ENCODE measurements at regions not wholly inside any gene's neighbourhood (a gene's known extent, or its start where the extent isn't known, plus 50 kb on each side); places are given as distances from the start of the nearest gene placed in this dataset.
A peak's percentile ranks its signal among the peaks of the same experiment; 100 is the strongest.

- ATAC-seq: no peak
Observed at GRCh38 chr10:43746906-43747305, 98.2 kb upstream of the ZNF32 start.

GRCh38 chr10:43739161-43739560, 90.5 kb upstream of the ZNF32 start:
- Mint-ChIP-seq H3K9me3 (peaks cover 5% of the 10 kb centered on the region), H3K27me3 (peaks cover 3% of the 10 kb centered on the region), H3K27ac (no peak overlapping the region), H3K4me3 (no peak overlapping the region), H3K4me1 (no peaks in the 10 kb centered on the region), H3K36me3 (no peaks in the 10 kb centered on the region)
- ATAC-seq: no peak

More at GRCh38 chr10:43746906-43747305, 98.2 kb upstream of the ZNF32 start:
- H3K9me3 Mint-ChIP-seq: peaks cover 8% of the 10 kb centered on the region
- H3K4me3 Mint-ChIP-seq: no peak overlapping the region
- peaks cover 18% of the 10 kb centered on the region for H3K27me3 Mint-ChIP-seq
- no peaks in the 10 kb centered on the region for H3K4me1 Mint-ChIP-seq
- no peak overlapping the region for H3K27ac Mint-ChIP-seq
- H3K36me3 Mint-ChIP-seq: no peaks in the 10 kb centered on the region

- H3K4me3 Mint-ChIP-seq: no peak overlapping the region
- H3K36me3 Mint-ChIP-seq: no peaks in the 10 kb centered on the region
- peaks cover 2% of the 10 kb centered on the region for H3K9me3 Mint-ChIP-seq
- H3K27me3 Mint-ChIP-seq: peaks cover 9% of the 10 kb centered on the region
- no peak overlapping the region for H3K27ac Mint-ChIP-seq
- no peak for ATAC-seq
- no peaks in the 10 kb centered on the region for H3K4me1 Mint-ChIP-seq
Observed at GRCh38 chr10:43737003-43737402, 88.3 kb upstream of the ZNF32 start.

- no peak overlapping the region for H3K4me3 Mint-ChIP-seq
- peaks cover 2% of the 10 kb centered on the region for H3K9me3 Mint-ChIP-seq
- no peak overlapping the region for H3K27ac Mint-ChIP-seq
- H3K36me3 Mint-ChIP-seq: no peaks in the 10 kb centered on the region
- no peaks in the 10 kb centered on the region for H3K4me1 Mint-ChIP-seq
- peak; percentile 20 for ATAC-seq
- H3K27me3 Mint-ChIP-seq: peaks cover 9% of the 10 kb centered on the region
Observed at GRCh38 chr10:43735907-43736306, 87.2 kb upstream of the ZNF32 start.

GRCh38 chr10:43734716-43735115, 86.0 kb upstream of the ZNF32 start:
- ATAC-seq: no peak
- Mint-ChIP-seq H3K4me1 (no peaks in the 10 kb centered on the region), H3K4me3 (no peak overlapping the region), H3K27me3 (peaks cover 9% of the 10 kb centered on the region), H3K27ac (no peak overlapping the region), H3K36me3 (no peaks in the 10 kb centered on the region), H3K9me3 (peaks cover 3% of the 10 kb centered on the region)

GRCh38 chr10:43731486-43731885, 82.8 kb upstream of the ZNF32 start:
- Mint-ChIP-seq H3K27ac (no peak overlapping the region), H3K9me3 (peaks cover 14% of the 10 kb centered on the region), H3K36me3 (no peaks in the 10 kb centered on the region), H3K4me1 (no peaks in the 10 kb centered on the region), H3K4me3 (no peak overlapping the region), H3K27me3 (peaks cover 9% of the 10 kb centered on the region)
- no peak for ATAC-seq

- no peak for ATAC-seq
- peaks cover 22% of the 10 kb centered on the region for H3K9me3 Mint-ChIP-seq
- no peak overlapping the region for H3K4me3 Mint-ChIP-seq
- H3K4me1 Mint-ChIP-seq: no peaks in the 10 kb centered on the region
- H3K36me3 Mint-ChIP-seq: no peaks in the 10 kb centered on the region
- H3K27me3 Mint-ChIP-seq: no peaks in the 10 kb centered on the region
- H3K27ac Mint-ChIP-seq: no peak overlapping the region
Observed at GRCh38 chr10:43728425-43728824, 79.7 kb upstream of the ZNF32 start.

- ATAC-seq: no peak
- Mint-ChIP-seq H3K27me3 (no peaks in the 10 kb centered on the region), H3K9me3 (peaks cover 22% of the 10 kb centered on the region), H3K36me3 (no peaks in the 10 kb centered on the region), H3K4me1 (no peaks in the 10 kb centered on the region), H3K27ac (no peak overlapping the region), H3K4me3 (no peak overlapping the region)
Observed at GRCh38 chr10:43727935-43728334, 79.3 kb upstream of the ZNF32 start.

GRCh38 chr10:43715334-43715733, 66.7 kb upstream of the ZNF32 start:
- ATAC-seq: no peak
- no peak overlapping the region for H3K27ac Mint-ChIP-seq
- peaks cover 6% of the 10 kb centered on the region for H3K9me3 Mint-ChIP-seq
- no peaks in the 10 kb centered on the region for H3K4me1 Mint-ChIP-seq
- H3K36me3 Mint-ChIP-seq: no peaks in the 10 kb centered on the region
- H3K4me3 Mint-ChIP-seq: no peak overlapping the region
- no peaks in the 10 kb centered on the region for H3K27me3 Mint-ChIP-seq

- no peak overlapping the region for H3K4me3 Mint-ChIP-seq
- H3K9me3 Mint-ChIP-seq: peaks cover 2% of the 10 kb centered on the region
- ATAC-seq: peak; percentile 27
- H3K4me1 Mint-ChIP-seq: no peaks in the 10 kb centered on the region
- no peaks in the 10 kb centered on the region for H3K36me3 Mint-ChIP-seq
- H3K27ac Mint-ChIP-seq: no peak overlapping the region
- no peaks in the 10 kb centered on the region for H3K27me3 Mint-ChIP-seq
Observed at GRCh38 chr10:43712821-43713584, 64.3 kb upstream of the ZNF32 start.

GRCh38 chr10:43710772-43711471, 62.2 kb upstream of the ZNF32 start:
- Mint-ChIP-seq H3K36me3 (no peaks in the 10 kb centered on the region), H3K4me1 (no peaks in the 10 kb centered on the region), H3K27me3 (peaks cover 6% of the 10 kb centered on the region), H3K27ac (no peak overlapping the region), H3K9me3 (no peaks in the 10 kb centered on the region), H3K4me3 (no peak overlapping the region)
- no peak for ATAC-seq

GRCh38 chr10:43708262-43708661, 59.6 kb upstream of the ZNF32 start:
- peaks cover 11% of the 10 kb centered on the region for H3K27me3 Mint-ChIP-seq
- no peak overlapping the region for H3K27ac Mint-ChIP-seq
- H3K4me1 Mint-ChIP-seq: no peaks in the 10 kb centered on the region
- H3K36me3 Mint-ChIP-seq: no peaks in the 10 kb centered on the region
- no peak overlapping the region for H3K4me3 Mint-ChIP-seq
- no peak for ATAC-seq
- no peaks in the 10 kb centered on the region for H3K9me3 Mint-ChIP-seq

- Mint-ChIP-seq H3K4me1 (no peaks in the 10 kb centered on the region), H3K36me3 (no peaks in the 10 kb centered on the region), H3K27ac (no peak overlapping the region), H3K27me3 (peaks cover 11% of the 10 kb centered on the region), H3K4me3 (no peak overlapping the region), H3K9me3 (no peaks in the 10 kb centered on the region)
- no peak for ATAC-seq
Observed at GRCh38 chr10:43707770-43708169, 59.1 kb upstream of the ZNF32 start.

GRCh38 chr10:43706166-43706565, 57.5 kb upstream of the ZNF32 start:
- Mint-ChIP-seq H3K36me3 (no peaks in the 10 kb centered on the region), H3K4me1 (no peaks in the 10 kb centered on the region), H3K4me3 (no peak overlapping the region), H3K9me3 (no peaks in the 10 kb centered on the region), H3K27ac (no peak overlapping the region), H3K27me3 (peaks cover 13% of the 10 kb centered on the region)
- no peak for ATAC-seq

- no peak overlapping the region for H3K27ac Mint-ChIP-seq
Observed at GRCh38 chr10:43703286-43703685, 54.6 kb upstream of the ZNF32 start.

GRCh38 chr10:43702936-43703281, 54.2 kb upstream of the ZNF32 start:
- H3K36me3 Mint-ChIP-seq: no peaks in the 10 kb centered on the region
- no peaks in the 10 kb centered on the region for H3K9me3 Mint-ChIP-seq
- H3K4me3 Mint-ChIP-seq: no peak overlapping the region
- H3K4me1 Mint-ChIP-seq: no peaks in the 10 kb centered on the region
- H3K27me3 Mint-ChIP-seq: peaks cover 23% of the 10 kb centered on the region
- no peak overlapping the region for H3K27ac Mint-ChIP-seq
- no peak for ATAC-seq

More at GRCh38 chr10:43703286-43703685, 54.6 kb upstream of the ZNF32 start:
- Mint-ChIP-seq H3K4me3 (no peak overlapping the region), H3K36me3 (no peaks in the 10 kb centered on the region), H3K9me3 (no peaks in the 10 kb centered on the region), H3K4me1 (no peaks in the 10 kb centered on the region), H3K27me3 (peaks cover 23% of the 10 kb centered on the region)
- no peak for ATAC-seq
